Uterus (tissue), 2 donors: ENCODE measurements at regions not wholly inside any gene's neighbourhood (a gene's known extent, or its start where the extent isn't known, plus 50 kb on each side); places are given as distances from the start of the nearest gene placed in this dataset.

ENCODE experiments used
- CTCF ChIP-seq, 4 experiments: fragments of 200-600 bp in 2 of 4; fragments of 450-650 bp in 2 of 4; sonication (generic) in 2 of 4; IDR thresholded peaks; one replicate each; pipeline ENCODE4 v1.5.1; 2016 to 2019; ENCODE audit warnings: antibody characterized with exemption in 4 of 4, mild to moderate bottlenecking in 2 of 4, moderate library complexity in 1 of 4
- POLR2A ChIP-seq, 2 donors: fragments of 450-650 bp; IDR thresholded peaks; one replicate each; pipeline ENCODE4 v1.6.1; 2016; ENCODE audit warnings: antibody characterized with exemption in 2 of 2, mild to moderate bottlenecking in 1 of 2, moderate library complexity in 1 of 2

- TF ChIP-seq CTCF (IDR thresholded peaks at IDR 0.05): no peak
- TF ChIP-seq POLR2A (IDR thresholded peaks at IDR 0.05): no peak
Observed at GRCh38 chr5:167903659-167904058, 387.8 kb upstream of the WWC1 start.
